ENCODE measurements at regions not wholly inside any gene's neighbourhood (a gene's known extent, or its start where the extent isn't known, plus 50 kb on each side); places are given as distances from the start of the nearest gene placed in this dataset.

- TF ChIP-seq CTCF (IDR thresholded peaks at IDR 0.05; ENCODE audit: low read depth, low read length): no peak
- no peak for DNase-seq
These were observed 173.9 kb downstream of the CALCRL start for GRCh38 chr2:187274146-187274545.

GRCh38 chr2:187272255-187272654, 175.8 kb downstream of the CALCRL start:
- Histone ChIP-seq H3K4me3 (ENCODE audit: low read depth, low read length) (no peak overlapping the region), H3K9me3 (ENCODE audit: severe bottlenecking) (no peaks in the 10 kb centered on the region)
- no peak for DNase-seq

More at GRCh38 chr2:187274146-187274545, 173.9 kb downstream of the CALCRL start:
- H3K27ac ChIP-seq: no peak overlapping the region
- no peaks in the 10 kb centered on the region for H3K9me3 ChIP-seq (ENCODE audit: severe bottlenecking)
- H3K36me3 ChIP-seq: no peaks in the 10 kb centered on the region
- H3K27me3 ChIP-seq (ENCODE audit: insufficient read depth, low read depth, severe bottlenecking): no peaks in the 10 kb centered on the region
- H3K4me3 ChIP-seq (ENCODE audit: low read depth, low read length): no peak overlapping the region

GRCh38 chr2:187271825-187272224, 176.2 kb downstream of the CALCRL start:
- Histone ChIP-seq H3K27ac (no peak overlapping the region), H3K27me3 (ENCODE audit: insufficient read depth, low read depth, severe bottlenecking) (no peaks in the 10 kb centered on the region), H3K4me3 (ENCODE audit: low read depth, low read length) (no peak overlapping the region), H3K9me3 (ENCODE audit: severe bottlenecking) (no peaks in the 10 kb centered on the region), H3K36me3 (no peaks in the 10 kb centered on the region)
- DNase-seq: no peak
- TF ChIP-seq CTCF (IDR thresholded peaks at IDR 0.05; ENCODE audit: low read depth, low read length): no peak

More at GRCh38 chr2:187272255-187272654, 175.8 kb downstream of the CALCRL start:
- TF ChIP-seq CTCF (IDR thresholded peaks at IDR 0.05; ENCODE audit: low read depth, low read length): no peak
- Histone ChIP-seq H3K27me3 (ENCODE audit: insufficient read depth, low read depth, severe bottlenecking) (no peaks in the 10 kb centered on the region), H3K36me3 (no peaks in the 10 kb centered on the region), H3K27ac (no peak overlapping the region)

- no peak overlapping the region for H3K4me3 ChIP-seq (ENCODE audit: low read depth, low read length)
- no peak for DNase-seq
- no peak for TF ChIP-seq CTCF (IDR thresholded peaks at IDR 0.05; ENCODE audit: low read depth, low read length)
- no peaks in the 10 kb centered on the region for H3K27me3 ChIP-seq (ENCODE audit: insufficient read depth, low read depth, severe bottlenecking)
- no peaks in the 10 kb centered on the region for H3K36me3 ChIP-seq
- H3K27ac ChIP-seq: no peak overlapping the region
- H3K9me3 ChIP-seq (ENCODE audit: severe bottlenecking): no peaks in the 10 kb centered on the region
These were observed 181.4 kb downstream of the CALCRL start for GRCh38 chr2:187266645-187267044.

GRCh38 chr2:187266147-187266546, 181.9 kb downstream of the CALCRL start:
- Histone ChIP-seq H3K9me3 (ENCODE audit: severe bottlenecking) (no peaks in the 10 kb centered on the region), H3K4me3 (ENCODE audit: low read depth, low read length) (no peak overlapping the region), H3K27ac (no peak overlapping the region), H3K27me3 (ENCODE audit: insufficient read depth, low read depth, severe bottlenecking) (no peaks in the 10 kb centered on the region), H3K36me3 (no peaks in the 10 kb centered on the region)
- no peak for TF ChIP-seq CTCF (IDR thresholded peaks at IDR 0.05; ENCODE audit: low read depth, low read length)
- DNase-seq: no peak

- no peak for TF ChIP-seq CTCF (IDR thresholded peaks at IDR 0.05; ENCODE audit: low read depth, low read length)
- H3K9me3 ChIP-seq (ENCODE audit: severe bottlenecking): no peaks in the 10 kb centered on the region
- no peaks in the 10 kb centered on the region for H3K27me3 ChIP-seq (ENCODE audit: insufficient read depth, low read depth, severe bottlenecking)
- no peaks in the 10 kb centered on the region for H3K36me3 ChIP-seq
- no peak overlapping the region for H3K4me3 ChIP-seq (ENCODE audit: low read depth, low read length)
- no peak overlapping the region for H3K27ac ChIP-seq
- no peak for DNase-seq
These were observed 183.4 kb downstream of the CALCRL start for GRCh38 chr2:187264612-187265011.

All from WERI-Rb-1 (cell line).